Adrenal gland (tissue), 9 donors: ENCODE measurements at regions not wholly inside any gene's neighbourhood (a gene's known extent, or its start where the extent isn't known, plus 50 kb on each side); places are given as distances from the start of the nearest gene placed in this dataset.

Experiments used
- DNase-seq, 7 donors: peaks; one replicate each; pipeline ENCODE4 v3.0.0-alpha.2; 2019 to 2020
- H3K27ac ChIP-seq, 5 donors: fragments of 200-600 bp; sonication (generic) in 4 of 5; 1 replicate in 3 of 5; 2 replicates in 2 of 5; pipeline versions ENCODE4 v1.5.1 to v1.8.0; 2016 to 2020; ENCODE audit warnings: mild to moderate bottlenecking in 1 of 5
- H3K27me3 ChIP-seq: fragments of 200-600 bp; 2 replicates; pipeline ENCODE4 v1.8.0; 2021
- H3K36me3 ChIP-seq, 2 donors: fragments of 200-600 bp; replicated peaks in 1 of 2; 1 replicate in 1 of 2; 2 replicates in 1 of 2; pipeline versions ENCODE4 v1.5.1 to v1.8.0; 2018 to 2022
- H3K4me1 ChIP-seq, 2 donors: fragments of 200-600 bp; replicated peaks in 1 of 2; 1 replicate in 1 of 2; 2 replicates in 1 of 2; pipeline versions ENCODE4 v1.5.1 to v1.8.0; 2018 to 2021
- H3K4me3 ChIP-seq, 4 donors: fragments of 200-600 bp; sonication (generic) in 3 of 4; one replicate each; pipeline ENCODE4 v1.5.1; 2016 to 2018
- H3K9me3 ChIP-seq, 3 donors: fragments of 200-600 bp; sonication (generic) in 1 of 3; replicated peaks in 1 of 3; 1 replicate in 2 of 3; 2 replicates in 1 of 3; pipeline versions ENCODE4 v1.5.1 to v1.8.0; 2016 to 2021
- POLR2A ChIP-seq, 2 donors: fragments of 450-650 bp; IDR thresholded peaks; one replicate each; pipeline ENCODE4 v1.6.1; 2017; ENCODE audit warnings: antibody characterized with exemption in 2 of 2, mild to moderate bottlenecking in 2 of 2, moderate library complexity in 1 of 2
- WGBS, 4 donors: extraction: QIAGEN DNeasy Blood & Tissue Kit in 2 of 4; methylation state at CpG; one replicate each; pipeline versions ENCODE4 v1.1.5 to v1.1.7; 2013 to 2017; 5-methylcytosine and 5-hydroxymethylcytosine counted together
- intact Hi-C, 2 donors: fragments of 100-400 bp; cut with DNase I; formaldehyde crosslinking; loops; one replicate each; pipeline versions ENCODE4 v1.14.1 to v1.15.0; 2022 to 2023
- TF ChIP-seq, protein P1 (sequence below), 6 experiments: fragments of 450-650 bp in 4 of 6; fragments of 200-600 bp in 2 of 6; sonication (generic) in 1 of 6; IDR thresholded peaks; 1 replicate in 5 of 6; 2 replicates in 1 of 6; pipeline versions ENCODE4 v1.5.1 to v1.8.0; 2016 to 2021; ENCODE audit warnings: antibody characterized with exemption in 6 of 6, mild to moderate bottlenecking in 2 of 6, moderate library complexity in 1 of 6
- donor health status: healthy with polysubstance abuse.
- donor health status: Bipolar disorder and iron deficiency.
- donor health status: DM: yes; HTN: yes; CAD: no.
- donor health status: DM: no; HTN: no; CAD: no.
- donor health status: DM: no; HTN: no; CAD: no.

DNA sequence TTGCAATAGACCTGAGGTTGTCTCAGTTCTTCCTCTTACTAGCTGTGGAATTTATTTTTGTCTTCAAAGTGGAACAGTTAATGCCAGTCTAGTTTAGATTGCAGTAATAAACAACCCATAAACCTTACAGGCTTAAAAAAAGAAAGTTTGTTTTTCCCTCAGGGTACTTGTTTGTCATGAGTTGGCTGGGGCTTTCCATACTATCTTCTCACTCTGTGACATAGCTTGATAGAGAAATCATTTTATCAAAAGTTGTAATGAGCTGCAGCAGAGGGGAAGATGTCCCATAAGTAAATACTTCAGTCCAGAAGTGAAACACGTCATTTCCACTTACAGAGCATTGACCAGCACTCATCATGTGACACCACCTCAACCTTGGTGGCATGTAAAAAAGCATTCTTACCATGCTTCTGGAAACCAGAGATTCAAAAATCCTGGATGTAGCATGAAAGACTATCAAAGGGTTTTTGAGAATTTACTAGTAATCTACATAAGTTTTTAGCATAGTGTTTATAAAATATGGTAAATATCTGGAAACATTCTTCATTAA, 62.8 kb upstream of the COL11A1 start:
- WGBS, 4 donors = 50 to 76% (median 64%) methylated on average over 1 of the region's 1 CpG
- Histone ChIP-seq H3K9me3 (peaks cover 0 to 6% (median 0%) of the 10 kb centered on the region in 3 donors), H3K36me3 (no peaks in the 10 kb centered on the region), H3K4me3 (no peak overlapping the region), H3K27me3 (no peaks in the 10 kb centered on the region), H3K27ac (no peak overlapping the region), H3K4me1 (no peaks in the 10 kb centered on the region)
- intact Hi-C loops = no loop called here
- TF ChIP-seq, protein P1, sequence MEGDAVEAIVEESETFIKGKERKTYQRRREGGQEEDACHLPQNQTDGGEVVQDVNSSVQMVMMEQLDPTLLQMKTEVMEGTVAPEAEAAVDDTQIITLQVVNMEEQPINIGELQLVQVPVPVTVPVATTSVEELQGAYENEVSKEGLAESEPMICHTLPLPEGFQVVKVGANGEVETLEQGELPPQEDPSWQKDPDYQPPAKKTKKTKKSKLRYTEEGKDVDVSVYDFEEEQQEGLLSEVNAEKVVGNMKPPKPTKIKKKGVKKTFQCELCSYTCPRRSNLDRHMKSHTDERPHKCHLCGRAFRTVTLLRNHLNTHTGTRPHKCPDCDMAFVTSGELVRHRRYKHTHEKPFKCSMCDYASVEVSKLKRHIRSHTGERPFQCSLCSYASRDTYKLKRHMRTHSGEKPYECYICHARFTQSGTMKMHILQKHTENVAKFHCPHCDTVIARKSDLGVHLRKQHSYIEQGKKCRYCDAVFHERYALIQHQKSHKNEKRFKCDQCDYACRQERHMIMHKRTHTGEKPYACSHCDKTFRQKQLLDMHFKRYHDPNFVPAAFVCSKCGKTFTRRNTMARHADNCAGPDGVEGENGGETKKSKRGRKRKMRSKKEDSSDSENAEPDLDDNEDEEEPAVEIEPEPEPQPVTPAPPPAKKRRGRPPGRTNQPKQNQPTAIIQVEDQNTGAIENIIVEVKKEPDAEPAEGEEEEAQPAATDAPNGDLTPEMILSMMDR (IDR thresholded peaks at IDR 0.05) = no peak
- no peak for TF ChIP-seq POLR2A (IDR thresholded peaks at IDR 0.05)
- DNase-seq = no peak

DNA sequence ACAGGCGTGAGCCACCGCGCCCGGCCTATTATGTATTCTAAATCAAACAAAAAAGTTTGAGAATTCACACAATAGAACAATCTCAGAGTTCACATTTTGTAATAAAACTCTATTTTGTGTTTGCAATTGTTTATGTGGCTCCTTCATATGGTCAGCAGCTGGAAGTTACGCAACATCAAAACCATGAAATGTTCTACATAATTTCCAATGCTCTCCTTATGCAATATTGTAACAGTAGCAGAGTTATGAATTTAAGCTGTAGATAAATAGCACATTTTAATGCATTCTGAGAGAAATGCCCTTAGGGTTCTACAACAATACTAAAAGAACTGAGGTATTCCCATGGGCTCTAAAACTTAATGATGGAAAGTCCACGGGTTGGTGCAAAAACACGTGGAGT, 62.3 kb upstream of the COL11A1 start:
- intact Hi-C loops = no loop called here
- Histone ChIP-seq H3K27me3 (no peaks in the 10 kb centered on the region), H3K4me1 (no peaks in the 10 kb centered on the region), H3K4me3 (no peak overlapping the region), H3K36me3 (no peaks in the 10 kb centered on the region), H3K27ac (no peak overlapping the region), H3K9me3 (peaks cover 0 to 6% (median 0%) of the 10 kb centered on the region in 3 donors)
- no peak for DNase-seq
- TF ChIP-seq, protein P1 (IDR thresholded peaks at IDR 0.05) = no peak
- no peak for TF ChIP-seq POLR2A (IDR thresholded peaks at IDR 0.05)
- WGBS, 4 donors = 90 to 95% (median 94%) methylated on average over 7 of the region's 7 CpGs

DNA sequence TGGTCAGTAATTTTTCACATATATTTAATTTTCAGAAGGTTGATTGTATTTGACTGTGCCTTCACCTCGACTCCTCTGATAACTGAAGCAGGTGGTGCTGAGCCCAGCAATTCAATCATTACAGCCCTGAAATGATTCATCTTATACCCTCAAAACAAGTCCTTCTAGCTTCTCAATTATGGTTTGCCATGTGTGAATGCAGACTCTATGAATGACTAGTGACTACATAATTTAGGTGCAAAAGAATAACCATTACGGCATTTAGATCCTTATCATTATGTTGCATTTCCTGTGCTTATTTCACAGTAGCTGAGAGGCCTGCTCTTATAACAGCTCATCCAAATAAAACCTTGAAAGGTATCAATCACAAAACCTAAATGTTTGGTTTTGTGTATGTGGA, 54.0 kb upstream of the COL11A1 start:
- H3K4me1 ChIP-seq = no peaks in the 10 kb centered on the region
- no peaks in the 10 kb centered on the region for H3K27me3 ChIP-seq
- H3K27ac ChIP-seq = no peak overlapping the region
- TF ChIP-seq POLR2A (IDR thresholded peaks at IDR 0.05) = no peak
- TF ChIP-seq, protein P1 (IDR thresholded peaks at IDR 0.05) = no peak
- WGBS, 4 donors = 68 to 76% (median 74%) methylated on average over 2 of the region's 2 CpGs
- H3K9me3 ChIP-seq = no peaks in the 10 kb centered on the region
- no peak overlapping the region for H3K4me3 ChIP-seq
- intact Hi-C loops = no loop called here
- DNase-seq = no peak
- no peaks in the 10 kb centered on the region for H3K36me3 ChIP-seq

DNA sequence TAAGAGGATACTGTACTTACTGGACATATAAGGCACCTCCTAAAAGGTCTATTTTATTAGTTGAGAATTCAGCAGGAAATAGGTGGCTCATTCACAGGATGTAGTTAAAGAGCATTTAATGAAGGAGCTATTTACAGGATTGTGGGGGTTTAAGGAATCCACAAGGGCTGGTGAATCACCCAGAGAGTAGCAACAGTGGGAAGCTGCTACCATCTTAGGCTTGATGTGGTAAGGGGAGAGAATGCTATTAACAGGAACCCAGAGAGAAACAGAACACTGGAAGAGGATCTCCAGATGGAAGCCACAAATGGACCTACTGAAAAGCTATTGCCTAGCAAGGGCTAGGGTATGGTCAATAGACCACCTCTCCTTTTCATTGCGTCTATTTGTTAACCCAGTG, 52.0 kb upstream of the COL11A1 start:
- no peaks in the 10 kb centered on the region for H3K9me3 ChIP-seq
- 82 to 95% (median 89%) methylated on average over 1 of the region's 1 CpG for WGBS, 4 donors
- no peak overlapping the region for H3K27ac ChIP-seq
- no peaks in the 10 kb centered on the region for H3K27me3 ChIP-seq
- intact Hi-C loops = no loop called here
- H3K36me3 ChIP-seq = no peaks in the 10 kb centered on the region
- no peak for TF ChIP-seq POLR2A (IDR thresholded peaks at IDR 0.05)
- TF ChIP-seq, protein P1 (IDR thresholded peaks at IDR 0.05) = no peak
- no peak overlapping the region for H3K4me3 ChIP-seq
- DNase-seq = no peak
- H3K4me1 ChIP-seq = no peaks in the 10 kb centered on the region
